ENCODE measurements at regions not wholly inside any gene's neighbourhood (a gene's known extent, or its start where the extent isn't known, plus 50 kb on each side); places are given as distances from the start of the nearest gene placed in this dataset.
"Not testable (repeated sequence)": the region's sequence is repeated elsewhere in the genome, so short reads cannot be mapped to it uniquely, and the experiment has no call there.

DNA sequence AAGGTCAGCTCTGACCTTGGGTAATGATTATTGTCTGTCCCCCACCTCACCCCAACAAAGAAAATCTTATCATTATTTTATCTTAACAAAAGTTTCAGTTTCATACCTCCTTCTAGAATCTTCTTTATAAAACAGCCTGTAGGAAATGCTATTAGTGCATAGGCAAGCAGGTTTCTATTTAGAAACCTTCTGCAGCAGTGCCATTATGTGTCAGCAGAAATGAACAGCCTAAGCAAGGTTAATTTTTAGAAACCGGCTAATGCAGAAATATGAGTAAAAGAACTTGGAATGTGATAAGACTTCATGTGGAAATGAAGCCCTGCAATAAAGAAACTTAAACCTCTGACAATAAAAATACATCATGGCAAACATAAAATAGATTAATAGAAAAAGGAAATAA lies 814.4 kb downstream of the FSCB start:
- no peak for DNase-seq (ENCODE audit: low spot score)

DNA sequence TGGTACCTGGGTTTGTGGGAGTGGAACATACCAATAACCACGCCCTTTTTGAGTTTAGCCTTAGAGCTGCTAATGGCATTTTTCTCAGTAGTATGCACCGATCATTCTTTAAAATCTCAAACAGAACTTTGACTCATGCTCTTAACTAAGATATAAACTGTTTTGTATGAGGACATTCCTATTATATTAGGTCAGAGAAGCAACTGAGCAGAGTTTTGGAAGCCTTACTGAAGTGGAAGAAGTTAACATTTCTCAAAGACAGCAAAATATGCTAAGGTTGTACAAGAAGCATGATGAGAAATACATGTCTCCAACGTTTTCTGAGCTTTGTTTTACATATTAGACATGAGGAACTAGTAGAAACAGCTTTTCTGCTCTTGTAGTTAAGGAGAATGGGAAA lies 819.2 kb downstream of the FSCB start:
- peak; percentile 15 for DNase-seq (ENCODE audit: low spot score)

DNA sequence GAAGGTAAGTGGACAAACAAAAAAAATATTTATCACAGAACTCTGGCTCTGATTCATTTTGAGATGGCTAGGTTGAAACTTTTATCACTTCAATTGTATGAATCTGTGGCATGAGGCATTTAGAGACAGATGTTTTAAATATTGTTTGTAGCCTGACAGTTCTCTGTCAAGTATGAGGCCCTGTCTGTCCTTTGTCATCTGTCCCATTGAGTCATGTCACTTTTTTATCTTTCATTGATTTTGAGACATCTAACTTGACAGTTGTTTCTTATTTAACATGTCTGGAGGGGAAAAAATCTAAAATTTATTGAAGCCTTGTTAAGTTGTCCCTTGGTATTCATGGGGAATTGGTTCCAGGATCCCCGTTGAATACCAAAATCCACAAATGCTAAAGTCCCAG lies 829.5 kb downstream of the FSCB start:
- no peak for DNase-seq (ENCODE audit: low spot score)

DNA sequence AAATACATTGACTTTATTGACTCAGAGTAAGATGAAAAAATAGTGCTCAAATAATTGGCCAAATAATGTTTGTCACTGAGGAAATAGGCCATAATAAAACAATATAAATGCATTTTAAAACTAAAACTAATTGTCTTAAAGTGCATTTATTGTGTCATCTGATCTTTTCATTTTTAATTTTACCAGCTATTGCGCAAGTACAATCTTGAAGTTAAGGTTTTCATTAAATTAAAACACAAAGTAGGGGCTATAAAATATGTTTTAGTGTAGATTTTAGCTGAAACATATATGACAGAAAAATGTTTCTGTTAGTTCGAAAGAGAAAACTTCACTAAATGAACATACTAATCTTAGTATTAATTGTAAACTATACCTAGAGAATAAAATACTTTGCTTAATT lies 832.8 kb downstream of the FSCB start:
- no peak for DNase-seq (ENCODE audit: low spot score)

DNA sequence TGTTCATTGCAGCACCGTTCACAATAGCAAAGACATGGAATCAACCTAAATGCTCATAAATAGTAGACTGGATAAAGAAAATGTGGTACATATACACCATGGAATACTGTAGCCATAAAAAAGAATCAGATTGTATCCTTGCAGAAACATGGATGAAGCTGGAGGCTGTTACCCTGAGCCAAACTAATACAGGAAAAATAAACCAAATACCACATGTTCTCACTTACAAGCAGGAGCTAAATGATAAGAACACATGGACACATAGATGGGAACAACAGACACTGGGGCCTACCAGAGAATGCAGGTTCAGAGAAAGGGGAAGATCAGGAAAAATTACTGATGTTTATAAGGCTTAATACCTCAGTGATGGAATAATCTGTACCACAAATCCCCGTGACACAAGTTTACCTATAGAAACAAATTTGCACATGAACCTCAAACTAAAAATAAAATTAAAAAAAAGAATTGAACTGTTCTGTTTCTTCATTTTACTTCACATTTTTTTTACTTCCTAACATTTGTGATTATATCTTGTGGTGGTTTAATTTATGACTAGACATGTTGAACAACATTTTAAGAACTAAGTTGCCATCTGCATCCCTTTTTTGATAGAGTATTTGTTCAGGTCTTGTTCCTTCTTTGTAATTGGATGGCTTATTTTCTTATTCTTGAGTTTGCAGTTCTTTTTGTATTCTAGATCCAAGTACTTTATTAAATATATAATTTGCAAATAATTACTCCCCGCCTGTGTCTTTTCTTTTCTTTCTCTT lies 835.2 kb downstream of the FSCB start:
- no peak for DNase-seq (ENCODE audit: low spot score)

DNA sequence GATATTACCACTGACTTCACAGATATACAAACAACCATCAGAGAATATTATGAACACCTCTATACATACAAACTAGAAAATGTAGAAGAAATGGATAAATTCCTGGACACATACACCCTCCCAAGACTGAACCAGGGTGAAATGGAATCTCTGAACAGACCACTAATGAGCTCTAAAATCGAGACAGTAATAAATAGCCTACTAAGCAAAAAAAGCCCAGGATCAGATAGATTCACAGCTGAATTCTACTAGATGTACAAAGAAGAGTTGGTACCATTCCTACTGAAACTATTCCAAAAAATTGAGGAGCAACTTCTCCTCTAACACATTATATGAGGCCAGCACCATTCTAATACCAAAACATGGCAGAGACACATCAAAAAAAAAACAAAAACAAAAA lies 837.7 kb downstream of the FSCB start:
- no peak for DNase-seq (ENCODE audit: low spot score)

DNA sequence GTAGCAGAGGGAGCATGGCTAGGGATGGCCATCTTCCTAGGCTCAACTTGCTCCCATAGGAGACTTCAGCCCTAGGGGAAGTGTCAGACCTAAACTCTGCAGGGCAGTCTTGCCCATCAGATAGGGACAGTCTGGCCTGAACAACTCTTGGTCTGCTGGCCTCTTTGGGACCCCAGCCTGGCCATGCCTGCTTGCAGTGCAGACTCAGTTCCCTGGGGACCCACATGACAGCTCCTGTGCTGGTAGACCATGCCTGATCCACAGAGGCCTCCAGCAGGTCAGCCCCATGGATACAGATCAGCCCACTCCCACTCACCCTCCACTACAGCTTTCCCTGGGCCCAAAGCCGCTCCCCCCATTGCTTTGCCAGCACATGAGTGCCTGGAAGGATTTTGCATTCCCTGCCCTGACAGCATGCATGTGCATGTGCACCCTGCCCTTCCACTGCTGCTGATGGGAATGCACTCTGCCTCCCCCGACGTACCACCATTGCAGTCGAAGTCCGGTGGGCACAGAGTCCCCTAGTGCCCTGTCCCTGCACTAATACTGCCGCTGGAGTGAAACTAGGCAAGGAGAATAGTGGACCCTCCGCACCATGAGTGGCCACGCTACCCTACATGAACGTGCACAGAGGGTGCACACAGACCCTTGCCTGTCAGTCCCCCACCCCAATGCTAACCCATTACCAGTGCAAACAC lies 841.4 kb downstream of the FSCB start:
- no peak for DNase-seq (ENCODE audit: low spot score)

DNA sequence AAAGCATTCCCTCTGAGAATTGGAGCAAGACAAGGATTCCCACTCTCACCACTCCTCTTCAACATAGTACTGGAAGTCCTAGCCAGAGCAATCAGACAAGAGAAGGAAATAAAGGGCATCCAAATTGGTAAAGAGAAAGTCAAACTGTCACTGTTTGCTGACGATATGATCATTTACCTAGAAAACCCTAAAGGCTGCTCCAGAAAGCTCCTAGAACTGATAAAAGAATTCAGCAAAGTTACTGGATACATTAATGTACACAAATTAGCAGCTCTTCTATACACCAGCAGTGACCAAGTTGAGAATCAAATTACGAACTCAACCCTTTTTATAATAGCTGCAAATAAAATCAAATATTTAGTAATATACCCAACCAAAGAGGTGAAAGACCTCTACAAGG lies 851.9 kb downstream of the FSCB start:
- DNase-seq (ENCODE audit: low spot score) = not testable (repeated sequence)

DNA sequence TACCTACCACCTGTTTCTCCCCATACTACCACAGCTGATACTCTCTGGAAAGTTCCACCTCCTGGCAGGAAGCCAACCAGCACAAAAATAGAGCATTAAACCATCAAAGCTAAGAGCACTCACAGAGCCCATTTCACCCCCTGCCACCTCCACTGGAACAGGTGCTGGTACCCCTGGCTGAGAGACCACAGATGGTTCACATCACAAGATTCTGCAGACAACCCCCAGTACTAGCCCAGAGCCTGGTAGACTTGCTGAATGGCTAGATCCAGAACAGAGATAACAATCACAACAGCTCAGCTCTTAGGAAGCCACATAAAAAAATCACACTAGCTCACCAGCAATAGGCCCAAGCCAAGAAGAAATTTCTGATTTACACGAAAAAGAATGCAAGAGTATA lies 855.2 kb downstream of the FSCB start:
- DNase-seq (ENCODE audit: low spot score) = no peak

DNA sequence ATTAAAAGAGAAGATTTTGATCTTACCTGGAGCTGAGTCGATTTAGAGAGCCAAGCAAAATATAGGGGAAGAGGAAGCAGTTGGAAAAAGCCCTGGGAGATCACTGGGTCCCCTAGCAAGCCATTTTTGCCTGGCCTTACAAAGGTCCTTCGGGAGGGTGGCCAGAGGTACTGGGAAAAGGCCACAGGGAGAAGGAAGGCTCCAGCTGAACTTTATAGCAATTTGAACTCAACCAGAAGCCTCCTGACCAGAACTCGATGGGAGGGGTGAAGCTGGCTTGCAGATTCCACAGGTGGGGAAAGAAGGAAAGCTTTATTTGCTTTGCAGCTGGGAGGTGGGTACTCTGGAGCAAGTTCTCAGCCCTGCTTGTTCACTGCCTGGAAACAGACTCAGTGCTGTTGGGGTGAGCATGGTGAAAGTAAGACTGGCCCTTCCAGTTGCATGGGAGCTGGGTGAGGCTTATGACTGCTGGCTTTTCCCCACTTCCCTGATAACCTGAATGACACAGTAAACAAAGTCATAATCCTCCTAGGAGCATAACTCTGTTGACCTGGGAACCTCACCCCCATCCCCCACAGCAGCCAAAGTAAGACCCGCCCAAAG lies 855.8 kb downstream of the FSCB start:
- DNase-seq (ENCODE audit: low spot score) = no peak

DNA sequence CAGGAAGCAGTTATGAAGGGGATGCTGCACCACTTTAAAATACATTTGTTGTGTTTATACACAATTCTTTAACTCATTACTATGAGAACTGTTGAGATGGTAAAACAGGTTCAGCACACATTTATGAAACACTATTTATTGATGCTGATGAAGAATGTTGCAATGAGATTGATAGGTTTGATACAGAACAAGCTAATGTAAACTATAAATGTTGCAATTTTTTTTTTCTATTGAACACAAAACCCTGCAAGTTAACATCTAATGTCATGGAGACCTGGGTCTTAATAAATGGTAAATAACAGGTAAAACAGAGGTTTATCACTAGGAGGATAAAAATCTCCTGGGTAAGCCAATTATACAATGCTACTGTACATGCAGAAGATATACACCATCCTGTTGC lies 857.6 kb downstream of the FSCB start:
- no peak for DNase-seq (ENCODE audit: low spot score)

DNA sequence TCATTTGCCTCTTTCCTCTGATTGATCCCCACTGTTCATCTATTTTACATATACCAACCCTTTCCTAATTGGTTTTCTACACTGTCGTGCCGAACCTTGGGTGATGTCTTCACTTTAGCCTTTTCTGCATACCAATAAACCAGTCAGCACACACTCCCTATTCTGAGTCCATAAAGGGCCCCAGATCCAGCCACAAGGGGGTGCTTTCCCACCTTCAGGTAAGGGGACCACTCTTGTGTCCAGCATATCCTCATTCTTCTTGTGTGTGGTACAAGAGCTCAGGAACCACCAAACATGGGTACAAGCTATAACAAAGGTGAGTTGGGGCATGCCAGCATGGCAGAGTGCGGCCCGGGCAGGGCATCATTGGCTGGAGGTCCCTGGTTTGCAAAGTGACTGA lies 859.8 kb downstream of the FSCB start:
- no peak for DNase-seq (ENCODE audit: low spot score)

DNA sequence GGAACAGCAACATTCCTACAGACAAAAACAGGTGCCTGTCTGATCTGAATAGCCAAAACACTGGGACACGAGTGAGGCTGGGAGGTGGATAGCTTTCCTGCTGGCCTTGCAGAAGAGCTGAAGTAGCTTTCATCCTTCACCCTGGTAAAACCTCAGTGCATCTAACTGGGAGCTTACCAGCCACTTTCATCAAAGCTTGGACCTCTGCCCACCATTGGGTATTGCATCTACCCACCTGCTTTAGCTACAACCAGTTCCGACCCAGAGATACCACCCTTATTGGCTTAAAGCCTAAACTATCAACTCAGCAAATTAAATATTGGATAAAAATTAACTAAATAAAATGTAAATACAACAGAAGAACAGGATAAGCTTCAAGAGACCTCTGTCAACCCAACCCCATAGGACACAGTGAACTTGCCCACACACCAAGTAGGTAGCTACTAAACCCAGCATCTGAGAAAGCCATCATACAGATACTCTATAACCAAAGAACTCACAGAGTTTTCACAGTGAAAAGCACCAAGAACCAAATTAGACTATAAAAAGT lies 866.3 kb downstream of the FSCB start:
- no peak for DNase-seq (ENCODE audit: low spot score)

DNA sequence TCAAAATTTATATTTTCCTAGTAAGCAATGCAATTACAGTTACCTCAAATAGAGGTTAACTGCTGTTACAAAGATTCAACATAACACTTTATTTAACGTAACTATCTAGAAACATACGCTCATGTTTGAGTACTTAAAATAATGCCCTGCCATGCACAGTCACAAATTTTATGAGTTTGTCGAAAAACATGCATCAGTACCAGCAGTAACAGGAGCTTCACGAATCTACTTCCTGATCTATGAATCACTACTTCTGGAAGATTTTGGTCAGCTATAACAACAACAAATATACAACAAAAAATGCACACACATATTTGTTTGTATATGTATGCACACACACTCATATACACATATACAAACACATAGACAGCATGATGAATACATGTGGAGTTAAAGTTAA lies 881.8 kb downstream of the FSCB start:
- DNase-seq (ENCODE audit: low spot score) = no peak

DNA sequence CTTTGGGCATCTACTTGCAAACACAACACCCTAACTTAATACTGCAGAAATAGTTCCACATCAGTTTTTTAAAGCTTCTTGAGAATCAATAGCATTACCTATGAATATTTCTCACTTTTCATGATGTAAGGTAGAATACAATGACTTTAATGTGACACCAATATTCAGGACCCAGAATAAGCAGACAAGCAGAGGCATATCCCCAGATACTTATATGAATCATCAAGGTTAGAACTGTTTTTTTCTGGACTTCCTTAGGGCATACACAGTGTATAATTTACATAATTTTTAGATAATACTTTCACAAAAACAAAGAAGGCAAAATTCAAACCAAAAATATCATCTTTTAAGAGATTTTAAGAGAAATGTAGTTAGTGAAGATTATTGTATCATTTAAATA lies 885.8 kb downstream of the FSCB start:
- DNase-seq (ENCODE audit: low spot score) = no peak

DNA sequence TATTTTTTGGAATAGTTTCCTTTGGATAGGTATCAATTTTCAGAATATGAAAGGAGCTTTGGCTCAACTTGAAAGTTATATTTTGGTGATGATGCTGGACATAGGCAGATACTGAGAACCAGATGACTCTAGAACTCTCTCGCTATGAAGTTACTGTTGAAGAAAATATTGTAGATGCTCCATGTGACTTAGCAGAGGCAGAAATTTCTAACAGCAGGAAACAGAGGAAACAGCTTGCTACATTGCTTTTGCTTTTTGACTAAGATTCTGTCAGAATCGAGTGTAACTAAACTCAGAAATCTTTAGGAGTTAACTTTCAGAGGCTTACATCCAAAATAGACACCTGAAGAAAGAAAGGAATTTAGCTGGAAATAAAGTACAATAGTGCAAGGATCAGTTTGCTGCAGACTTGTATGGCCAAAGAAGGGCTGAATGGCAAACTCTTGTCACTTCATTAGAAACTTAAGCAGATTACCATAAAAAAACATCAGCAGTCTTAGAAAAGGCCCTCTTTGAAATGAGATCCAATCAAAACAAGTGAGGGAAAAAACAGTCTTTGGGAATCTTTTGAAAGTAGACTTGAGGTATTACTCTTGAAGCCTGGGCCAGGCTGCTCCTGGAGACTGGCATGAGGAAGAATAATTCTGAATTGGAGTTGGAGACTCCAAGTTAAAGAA lies 911.8 kb downstream of the FSCB start:
- no peak for DNase-seq (ENCODE audit: low spot score)

DNA sequence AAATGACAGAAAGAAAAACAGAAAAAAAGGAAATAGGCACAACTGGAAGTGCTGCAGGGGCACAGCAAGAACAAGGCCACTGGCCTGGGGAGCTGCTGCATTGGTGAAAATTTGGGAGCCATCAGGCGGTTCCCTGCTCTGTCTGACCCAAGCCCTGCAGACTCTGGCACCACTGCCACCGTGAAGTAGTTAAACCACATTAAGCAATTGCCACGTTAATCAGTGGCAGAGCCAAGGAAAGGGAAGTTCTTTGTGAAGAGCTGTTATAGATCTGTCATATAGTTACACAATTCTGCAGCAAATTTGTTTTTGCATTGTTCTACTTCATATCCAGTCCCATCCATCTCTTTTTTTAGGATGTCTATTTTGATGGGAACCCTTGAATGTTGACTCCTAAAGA lies 915.3 kb downstream of the FSCB start:
- DNase-seq (ENCODE audit: low spot score) = no peak

DNA sequence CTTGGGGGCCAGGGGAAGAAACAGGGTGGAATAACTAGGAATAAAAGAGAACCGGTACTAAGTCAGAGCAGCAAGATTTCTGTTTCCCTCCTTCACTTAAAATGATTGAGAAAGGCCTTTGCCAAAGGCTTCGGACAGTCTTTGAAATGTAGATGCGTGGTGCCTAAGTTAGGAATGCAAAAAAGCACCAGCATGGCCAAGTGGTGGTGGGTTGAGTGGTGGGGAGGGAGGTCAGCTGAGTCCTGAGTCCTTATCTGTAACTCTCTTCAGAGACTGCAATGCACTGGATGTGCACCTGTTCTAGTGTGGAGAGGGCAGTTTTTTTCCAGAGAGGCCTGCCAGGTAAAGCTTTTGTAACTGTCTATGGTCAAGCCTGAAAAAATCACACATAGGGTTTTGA lies 919.9 kb downstream of the FSCB start:
- DNase-seq (ENCODE audit: low spot score) = no peak

DNA sequence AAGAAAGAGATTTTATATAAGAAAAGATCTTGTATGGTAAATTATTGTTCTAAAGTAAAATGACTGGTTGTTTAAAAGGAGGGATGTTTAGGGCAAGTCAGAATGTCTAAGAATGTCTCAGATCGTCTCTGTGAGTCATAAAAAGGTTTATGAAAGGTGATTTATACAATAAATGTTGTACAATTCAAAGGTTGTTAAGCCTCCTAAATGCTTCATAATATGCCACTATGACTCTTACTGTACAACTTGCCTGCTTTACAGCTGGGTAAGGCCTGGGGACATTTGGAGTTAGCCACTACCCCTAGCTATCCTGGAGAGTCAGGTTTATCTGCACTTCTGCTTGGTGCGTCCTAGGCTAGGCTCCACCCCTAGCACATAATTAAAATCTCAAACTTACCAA lies 927.4 kb downstream of the FSCB start:
- DNase-seq (ENCODE audit: low spot score) = no peak

DNA sequence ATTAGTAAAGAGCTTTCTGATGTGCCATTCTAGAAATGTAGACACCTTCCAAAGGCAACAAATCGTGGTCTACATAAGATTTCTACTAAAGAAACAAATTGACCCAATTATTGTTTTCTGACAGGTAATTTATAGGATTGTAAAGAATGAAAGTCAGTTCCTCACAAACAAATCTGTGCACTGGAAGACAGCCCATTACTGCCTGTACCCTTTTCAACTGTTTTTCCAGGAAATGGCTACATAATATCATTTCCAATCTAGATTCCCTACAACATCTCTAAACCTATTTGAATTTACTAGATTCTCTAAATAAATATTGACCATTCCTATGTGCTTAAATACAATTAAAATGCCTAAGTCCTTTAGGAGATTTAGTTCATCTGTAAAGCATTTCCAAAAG lies 939.1 kb downstream of the FSCB start:
- DNase-seq (ENCODE audit: low spot score) = no peak

DNA sequence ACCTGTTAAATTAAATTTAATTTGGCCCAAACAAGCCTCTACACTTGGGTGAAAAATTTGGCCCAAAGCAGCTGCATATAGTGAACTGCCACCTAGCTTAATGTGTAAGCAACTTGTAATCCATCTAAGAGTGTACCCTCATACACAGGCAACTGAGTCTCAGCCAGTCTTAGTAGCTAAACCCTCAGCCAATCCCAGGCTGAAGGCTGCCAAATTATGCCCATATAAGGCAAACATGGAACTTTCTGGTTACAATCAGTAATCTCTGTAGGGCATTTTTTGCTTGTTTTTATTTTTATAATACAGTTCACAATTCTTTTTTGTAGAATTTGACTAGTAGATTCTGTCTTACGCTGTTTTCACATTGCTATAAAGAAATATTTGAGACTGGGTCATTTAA lies 958.7 kb downstream of the FSCB start:
- no peak for DNase-seq (ENCODE audit: low spot score)

DNA sequence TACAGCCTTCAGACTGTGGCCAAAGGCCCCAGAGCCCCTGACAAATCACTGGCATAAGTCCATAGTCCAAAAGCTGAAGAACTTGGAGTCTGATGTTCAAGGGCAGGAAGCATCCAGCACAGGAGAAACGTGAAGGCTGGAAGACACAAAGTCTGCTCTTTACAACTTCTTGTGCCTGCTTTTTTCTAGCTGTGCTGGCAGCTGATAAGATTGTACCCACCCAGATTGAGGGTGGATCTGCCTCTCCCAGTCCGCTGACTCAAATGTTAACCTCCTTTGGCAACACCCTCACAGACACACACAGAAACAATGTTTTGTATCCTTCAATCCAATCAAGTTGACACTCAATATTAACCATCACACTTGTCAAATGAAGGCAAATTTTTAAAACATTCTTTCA lies 959.5 kb downstream of the FSCB start:
- DNase-seq (ENCODE audit: low spot score) = not testable (repeated sequence)

DNA sequence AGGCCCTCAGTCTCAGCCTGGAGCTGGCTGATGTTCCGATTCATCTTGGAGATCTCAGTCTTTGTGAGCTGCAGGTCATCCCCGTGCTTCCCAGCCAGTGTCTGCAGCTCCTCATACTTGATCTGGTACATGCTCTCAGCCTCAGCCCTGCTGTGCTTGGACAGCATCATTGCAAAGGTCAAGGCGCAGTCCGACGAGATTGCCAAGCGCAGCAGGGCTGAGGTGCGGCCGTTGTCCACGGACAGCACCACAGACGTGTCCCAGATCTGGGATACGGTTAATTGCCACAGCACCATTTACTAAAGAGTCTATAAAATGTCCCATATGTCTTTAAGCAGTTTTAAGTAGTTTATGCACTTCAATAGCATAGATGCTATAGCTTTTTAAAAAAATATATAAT lies 965.7 kb downstream of the FSCB start:
- DNase-seq (ENCODE audit: low spot score) = no peak

Data from kidney tubule cell (primary cell).